ENCODE measurements at regions not wholly inside any gene's neighbourhood (a gene's known extent, or its start where the extent isn't known, plus 50 kb on each side); places are given as distances from the start of the nearest gene placed in this dataset.
"Not testable (repeated sequence)": the region's sequence is repeated elsewhere in the genome, so short reads cannot be mapped to it uniquely, and the experiment has no call there.

- Histone ChIP-seq H3K9ac (ENCODE audit: low read length) (peak overlapping the region; percentile 65), H3K27ac (ENCODE audit: low read depth, low read length) (peak overlapping the region; percentile 96), H4K20me1 (ENCODE audit: low read depth, low read length) (no peaks in the 10 kb centered on the region), H3K4me3 (ENCODE audit: insufficient read depth, low read length, poor library complexity, severe bottlenecking) (peak overlapping the region; percentile 37), H2AFZ (ENCODE audit: low read depth, low read length, severe bottlenecking) (no peak overlapping the region), H3K27me3 (ENCODE audit: low read length) (no peaks in the 10 kb centered on the region), H3K36me3 (ENCODE audit: low read length) (no peaks in the 10 kb centered on the region), H3F3A (ENCODE audit: insufficient read depth) (peaks cover 72% of the 10 kb centered on the region), H3K9me3 (ENCODE audit: insufficient read depth, low read length) (no peaks in the 10 kb centered on the region), H3K9me2 (replicated peaks; ENCODE audit: insufficient read depth, low read length) (no peaks in the 10 kb centered on the region), H3K79me2 (ENCODE audit: insufficient read depth, low read length) (no peaks in the 10 kb centered on the region), H3K4me2 (ENCODE audit: low read depth, low read length, poor library complexity, severe bottlenecking) (peak overlapping the region; percentile 78)
- TF ChIP-seq EZH2phosphoT487 (conservative IDR thresholded peaks at IDR 0.05; ENCODE audit: low read length) (no peak), CTCF (IDR thresholded peaks at IDR 0.05; ENCODE audit: insufficient read depth, low read length, poor library complexity, severe bottlenecking) (no peak)
These were observed 202.7 kb downstream of the BCL11A start for GRCh38 chr2:60350791-60351190.

GRCh38 chr2:60347781-60348180 is 205.7 kb downstream of the BCL11A start:
- no peaks in the 10 kb centered on the region for H3K79me2 ChIP-seq (ENCODE audit: insufficient read depth, low read length)
- no peaks in the 10 kb centered on the region for H3K27me3 ChIP-seq (ENCODE audit: low read length)
- H4K20me1 ChIP-seq (ENCODE audit: low read depth, low read length): no peaks in the 10 kb centered on the region
- no peak overlapping the region for H2AFZ ChIP-seq (ENCODE audit: low read depth, low read length, severe bottlenecking)
- no peaks in the 10 kb centered on the region for H3K9me3 ChIP-seq (ENCODE audit: insufficient read depth, low read length)
- peaks cover 46% of the 10 kb centered on the region for H3F3A ChIP-seq (ENCODE audit: insufficient read depth)
- TF ChIP-seq CTCF (IDR thresholded peaks at IDR 0.05; ENCODE audit: insufficient read depth, low read length, poor library complexity, severe bottlenecking) (no peak), EZH2phosphoT487 (conservative IDR thresholded peaks at IDR 0.05; ENCODE audit: low read length) (no peak)
- H3K4me3 ChIP-seq (ENCODE audit: insufficient read depth, low read length, poor library complexity, severe bottlenecking): no peak overlapping the region
- H3K4me2 ChIP-seq (ENCODE audit: low read depth, low read length, poor library complexity, severe bottlenecking): peak overlapping the region; percentile 6
- peak overlapping the region; percentile 11 for H3K27ac ChIP-seq (ENCODE audit: low read depth, low read length)
- H3K9me2 ChIP-seq (replicated peaks; ENCODE audit: insufficient read depth, low read length): no peaks in the 10 kb centered on the region
- no peaks in the 10 kb centered on the region for H3K36me3 ChIP-seq (ENCODE audit: low read length)
- 0 out of 2 replicates have a peak overlapping the region, but pooled peaks have one; percentile 5 for H3K9ac ChIP-seq (ENCODE audit: low read length)

DNA sequence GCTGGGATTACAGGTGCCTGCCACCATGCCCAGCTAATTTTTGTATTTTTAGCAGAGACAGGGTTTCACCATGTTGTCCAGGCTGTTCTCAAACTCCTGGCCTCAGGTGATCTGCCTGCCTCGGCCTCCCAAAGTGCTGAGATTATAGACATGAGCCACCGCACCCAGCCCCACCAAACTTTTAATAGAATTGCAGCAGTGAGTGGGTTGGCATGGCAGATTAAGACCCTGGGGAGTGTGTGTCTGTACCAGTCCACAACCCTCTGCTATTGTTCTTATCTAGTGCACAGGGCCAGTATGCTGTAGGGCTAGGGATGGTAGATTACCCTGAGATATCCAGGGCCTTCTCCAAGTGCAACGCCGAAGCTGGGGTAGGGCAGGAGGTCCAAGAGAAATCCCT is 211.0 kb downstream of the BCL11A start:
- not testable (repeated sequence) for H3K36me3 ChIP-seq (ENCODE audit: low read length)

DNA sequence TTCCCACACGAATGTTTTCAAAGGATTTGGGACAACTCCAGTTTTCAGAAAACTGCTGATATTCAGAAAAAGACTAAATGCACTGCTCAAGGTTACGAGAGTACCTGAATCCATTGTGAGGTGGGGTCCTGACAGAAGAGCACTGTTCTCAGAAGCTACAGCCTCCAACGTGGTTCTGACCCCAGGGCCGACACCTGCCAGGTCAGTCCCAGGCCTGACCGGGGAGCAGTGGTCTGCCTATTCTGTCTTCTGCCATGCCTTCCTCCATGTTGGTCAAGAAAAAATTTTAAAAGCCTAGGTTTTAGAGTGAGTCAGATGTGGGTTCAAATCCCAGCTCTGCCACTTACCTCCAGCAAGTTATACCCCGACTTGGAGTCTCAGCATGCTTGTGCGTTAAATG is 212.3 kb downstream of the BCL11A start:
- H3K9me2 ChIP-seq (replicated peaks; ENCODE audit: insufficient read depth, low read length): no peaks in the 10 kb centered on the region
- H3K36me3 ChIP-seq (ENCODE audit: low read length): no peaks in the 10 kb centered on the region
- H3K4me3 ChIP-seq (ENCODE audit: insufficient read depth, low read length, poor library complexity, severe bottlenecking): no peak overlapping the region
- no peak overlapping the region for H2AFZ ChIP-seq (ENCODE audit: low read depth, low read length, severe bottlenecking)
- H3K27me3 ChIP-seq (ENCODE audit: low read length): no peaks in the 10 kb centered on the region
- no peak overlapping the region for H3K4me2 ChIP-seq (ENCODE audit: low read depth, low read length, poor library complexity, severe bottlenecking)
- no peaks in the 10 kb centered on the region for H4K20me1 ChIP-seq (ENCODE audit: low read depth, low read length)
- H3K9ac ChIP-seq (ENCODE audit: low read length): no peak overlapping the region
- no peak overlapping the region for H3K27ac ChIP-seq (ENCODE audit: low read depth, low read length)
- H3F3A ChIP-seq (ENCODE audit: insufficient read depth): peaks cover 8% of the 10 kb centered on the region; the same call in 1 of the 2 replicates
- no peaks in the 10 kb centered on the region for H3K79me2 ChIP-seq (ENCODE audit: insufficient read depth, low read length)
- no peaks in the 10 kb centered on the region for H3K9me3 ChIP-seq (ENCODE audit: insufficient read depth, low read length)
- TF ChIP-seq CTCF (IDR thresholded peaks at IDR 0.05; ENCODE audit: insufficient read depth, low read length, poor library complexity, severe bottlenecking) (no peak), EZH2phosphoT487 (conservative IDR thresholded peaks at IDR 0.05; ENCODE audit: low read length) (no peak)

More for the DNA sequence above, 211.0 kb downstream of the BCL11A start:
- not testable (repeated sequence) for H3K79me2 ChIP-seq (ENCODE audit: insufficient read depth, low read length); H3K4me3 ChIP-seq (ENCODE audit: insufficient read depth, low read length, poor library complexity, severe bottlenecking); H2AFZ ChIP-seq (ENCODE audit: low read depth, low read length, severe bottlenecking); H4K20me1 ChIP-seq (ENCODE audit: low read depth, low read length); H3K9ac ChIP-seq (ENCODE audit: low read length); H3K9me3 ChIP-seq (ENCODE audit: insufficient read depth, low read length); H3K4me2 ChIP-seq (ENCODE audit: low read depth, low read length, poor library complexity, severe bottlenecking); H3K27ac ChIP-seq (ENCODE audit: low read depth, low read length); H3K9me2 ChIP-seq (replicated peaks; ENCODE audit: insufficient read depth, low read length); H3K27me3 ChIP-seq (ENCODE audit: low read length)
- H3F3A ChIP-seq (ENCODE audit: insufficient read depth): peaks cover 17% of the 10 kb centered on the region; the same call in 1 of the 2 replicates
